Common myeloid progenitor, CD34-positive (primary cell): ENCODE measurements at regions not wholly inside any gene's neighbourhood (a gene's known extent, or its start where the extent isn't known, plus 50 kb on each side); places are given as distances from the start of the nearest gene placed in this dataset.

ENCODE experiments used
- CTCF ChIA-PET: fragments of 350-600 bp; sonication (Branson Sonifier 250); formaldehyde crosslinking; loops from one replicate; lab custom pipeline; 2021; ENCODE audit warnings: antibody characterized with exemption; lab: Charles Lee
- POLR2A ChIA-PET: fragments of 350-600 bp; sonication (Branson Sonifier 250); formaldehyde crosslinking; loops from one replicate; lab custom pipeline; 2021; ENCODE audit warnings: antibody characterized with exemption; lab: Charles Lee
- DNase-seq, 3 donors: peaks; one replicate each; pipeline versions ENCODE4 v3.0.0 to v3.0.0-alpha.2; 2013
- H3K27ac ChIP-seq, 2 experiments: 1 replicate in 1 of 2; 2 replicates in 1 of 2; pipeline ENCODE4 v1.7.0; 2013; ENCODE audit warnings: inconsistent platforms in 2 of 2, low read length in 2 of 2, mild to moderate bottlenecking in 2 of 2, low read depth in 1 of 2, moderate library complexity in 1 of 2; ENCODE audit not compliant: severe bottlenecking in 2 of 2, insufficient read depth in 1 of 2, poor library complexity in 1 of 2
- H3K27me3 ChIP-seq, 5 experiments: replicated peaks in 2 of 5; 1 replicate in 3 of 5; 2 replicates in 2 of 5; pipeline versions ENCODE4 v1.6.1 to v1.7.0; 2013; ENCODE audit warnings: low read length in 4 of 5, mild to moderate bottlenecking in 2 of 5, moderate library complexity in 2 of 5, inconsistent platforms in 1 of 5; ENCODE audit not compliant: insufficient read depth in 5 of 5, control insufficient read depth in 4 of 5
- H3K36me3 ChIP-seq, 4 experiments: 1 replicate in 2 of 4; 2 replicates in 2 of 4; pipeline versions ENCODE4 v1.6.1 to v1.7.0; 2013; ENCODE audit warnings: low read length in 3 of 4, control low read depth in 1 of 4, mild to moderate bottlenecking in 1 of 4; ENCODE audit not compliant: control insufficient read depth in 4 of 4, insufficient read depth in 4 of 4
- H3K4me1 ChIP-seq, 4 experiments: 1 replicate in 3 of 4; 2 replicates in 1 of 4; pipeline versions ENCODE4 v1.6.1 to v1.7.1; 2013; ENCODE audit warnings: low read length in 3 of 4, mild to moderate bottlenecking in 3 of 4, control low read depth in 1 of 4, inconsistent platforms in 1 of 4, moderate library complexity in 1 of 4; ENCODE audit not compliant: control insufficient read depth in 4 of 4, insufficient read depth in 4 of 4; ENCODE audit errors: control extremely low read depth in 1 of 4
- H3K4me3 ChIP-seq, 7 experiments: 1 replicate in 4 of 7; 2 replicates in 3 of 7; pipeline versions ENCODE4 v1.5.1 to v1.7.0; 2013; ENCODE audit warnings: mild to moderate bottlenecking in 7 of 7, low read length in 6 of 7, moderate library complexity in 6 of 7, inconsistent platforms in 2 of 7, low read depth in 2 of 7, control low read depth in 1 of 7; ENCODE audit not compliant: insufficient read depth in 4 of 7, control insufficient read depth in 1 of 7; ENCODE audit errors: extremely low read depth in 1 of 7
- H3K9me3 ChIP-seq, 5 experiments: 1 replicate in 4 of 5; 2 replicates in 1 of 5; pipeline versions ENCODE4 v1.6.1 to v1.7.1; 2013; ENCODE audit warnings: low read length in 4 of 5, mild to moderate bottlenecking in 2 of 5, inconsistent platforms in 1 of 5, low read depth in 1 of 5, moderate library complexity in 1 of 5; ENCODE audit not compliant: control insufficient read depth in 4 of 5, insufficient read depth in 2 of 5; ENCODE audit errors: control extremely low read depth in 1 of 5
- WGBS: methylation state at CpG from one replicate; pipeline ENCODE4 v1.1.5; 2013; ENCODE audit not compliant: insufficient coverage; 5-methylcytosine and 5-hydroxymethylcytosine counted together

DNA sequence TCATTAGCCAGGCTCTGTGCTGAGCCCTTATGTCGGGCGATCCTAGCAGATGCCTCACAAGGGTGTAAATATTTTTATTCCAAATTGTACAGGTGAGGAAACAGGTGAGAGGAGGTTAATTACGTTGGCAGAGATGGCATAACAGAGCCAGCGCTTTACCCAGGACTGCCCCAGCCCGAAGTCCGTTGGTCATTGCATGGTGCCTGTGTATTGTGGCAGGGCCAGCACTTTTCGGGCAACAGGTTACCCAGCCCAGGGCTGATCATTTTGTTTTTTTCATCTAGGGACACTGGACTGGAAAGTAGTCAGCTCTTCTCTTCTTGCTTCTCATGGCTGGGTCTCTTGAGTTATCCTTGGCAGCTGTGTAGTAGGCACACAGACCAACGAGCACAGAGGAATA, 202.2 kb upstream of the NAV2 start:
- H3K36me3 ChIP-seq, result no peaks in the 10 kb centered on the region
- H3K4me1 ChIP-seq, result no peaks in the 10 kb centered on the region
- ChIA-PET CTCF (no interaction called here), POLR2A (no interaction called here)
- H3K27ac ChIP-seq, result no peak overlapping the region
- peaks cover 3 to 36% (median 7%) of the 10 kb centered on the region in 5 experiments for H3K27me3 ChIP-seq
- no peak overlapping the region for H3K4me3 ChIP-seq
- WGBS, result 80% methylated on average over 5 of the region's 8 CpGs
- H3K9me3 ChIP-seq, result no peaks in the 10 kb centered on the region
- no peak for DNase-seq

- H3K4me3 ChIP-seq, result no peak overlapping the region
- no peak for DNase-seq
- H3K4me1 ChIP-seq, result no peaks in the 10 kb centered on the region
- 92% methylated on average over 5 of the region's 6 CpGs for WGBS
- CTCF ChIA-PET, result no interaction called here
- POLR2A ChIA-PET, result no interaction called here
- peaks cover 3 to 36% (median 7%) of the 10 kb centered on the region in 5 experiments for H3K27me3 ChIP-seq
- no peaks in the 10 kb centered on the region for H3K36me3 ChIP-seq
- no peaks in the 10 kb centered on the region for H3K9me3 ChIP-seq
- no peak overlapping the region for H3K27ac ChIP-seq
These were observed 203.4 kb upstream of the NAV2 start for GRCh38 chr11:19509215-19509614.

DNA sequence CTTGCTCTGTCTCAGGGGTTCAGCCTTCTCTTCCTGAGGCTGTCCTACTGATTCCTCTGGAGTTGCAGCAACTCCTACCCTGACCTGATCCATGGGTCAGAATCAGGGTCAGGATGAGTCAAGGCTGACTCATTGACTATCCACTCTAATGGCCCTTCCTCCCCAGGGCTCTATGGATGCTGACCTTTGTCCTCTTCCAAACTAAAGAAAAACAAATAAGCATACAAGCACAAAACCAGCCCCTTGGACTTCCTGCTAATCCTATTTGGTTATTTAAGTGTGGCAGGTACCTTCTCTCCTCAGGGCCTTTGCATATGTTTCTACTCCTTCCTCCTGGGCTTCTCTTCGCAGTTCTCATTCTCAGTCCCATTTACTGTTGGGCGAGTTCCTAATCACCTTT, 204.5 kb upstream of the NAV2 start:
- Histone ChIP-seq H3K27me3 (peaks cover 3 to 36% (median 7%) of the 10 kb centered on the region in 5 experiments), H3K4me3 (no peak overlapping the region), H3K4me1 (no peaks in the 10 kb centered on the region), H3K27ac (no peak overlapping the region), H3K9me3 (no peaks in the 10 kb centered on the region), H3K36me3 (no peaks in the 10 kb centered on the region)
- 60% methylated on average over 1 of the region's 2 CpGs for WGBS
- POLR2A ChIA-PET, result no interaction called here
- DNase-seq, result no peak
- CTCF ChIA-PET, result no interaction called here

DNA sequence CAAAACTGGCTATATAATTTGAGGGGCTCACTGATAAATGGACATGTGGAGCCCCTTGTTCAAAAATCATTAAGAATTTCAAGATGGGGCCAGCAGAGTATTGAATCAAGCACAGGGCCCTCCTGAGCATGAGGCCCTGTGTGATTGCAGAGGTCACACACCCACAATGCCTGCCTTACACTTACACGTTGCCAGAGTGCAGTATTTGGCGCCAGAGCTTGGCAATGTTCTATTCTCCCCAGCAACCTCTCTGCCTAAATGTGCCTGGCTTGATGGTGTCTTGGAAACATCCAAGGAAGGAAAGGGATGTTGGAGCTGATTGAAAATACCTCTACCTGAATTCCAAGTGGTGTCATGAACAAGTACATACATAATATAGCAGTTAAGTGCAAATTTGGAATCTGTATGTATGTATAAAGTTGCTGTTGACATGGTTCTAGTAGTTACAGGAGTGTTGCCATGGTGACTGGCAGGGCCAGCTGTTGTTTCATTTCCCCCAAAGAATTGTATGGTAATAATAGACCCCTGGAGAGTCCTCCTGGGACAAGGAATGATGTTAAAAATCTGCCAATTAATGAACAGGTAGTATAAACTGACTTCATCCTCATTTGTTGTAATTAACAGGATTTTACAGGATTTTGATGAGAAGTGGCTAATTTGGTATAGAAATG, 205.7 kb upstream of the NAV2 start:
- H3K36me3 ChIP-seq, result no peaks in the 10 kb centered on the region
- H3K27ac ChIP-seq, result no peak overlapping the region
- H3K4me3 ChIP-seq, result no peak overlapping the region
- H3K27me3 ChIP-seq, result peaks cover 3 to 32% (median 6%) of the 10 kb centered on the region in 5 experiments
- no peaks in the 10 kb centered on the region for H3K9me3 ChIP-seq
- 93% methylated on average over 2 of the region's 2 CpGs for WGBS
- DNase-seq, result no peak
- POLR2A ChIA-PET, result no interaction called here
- no peaks in the 10 kb centered on the region for H3K4me1 ChIP-seq
- CTCF ChIA-PET, result no interaction called here

DNA sequence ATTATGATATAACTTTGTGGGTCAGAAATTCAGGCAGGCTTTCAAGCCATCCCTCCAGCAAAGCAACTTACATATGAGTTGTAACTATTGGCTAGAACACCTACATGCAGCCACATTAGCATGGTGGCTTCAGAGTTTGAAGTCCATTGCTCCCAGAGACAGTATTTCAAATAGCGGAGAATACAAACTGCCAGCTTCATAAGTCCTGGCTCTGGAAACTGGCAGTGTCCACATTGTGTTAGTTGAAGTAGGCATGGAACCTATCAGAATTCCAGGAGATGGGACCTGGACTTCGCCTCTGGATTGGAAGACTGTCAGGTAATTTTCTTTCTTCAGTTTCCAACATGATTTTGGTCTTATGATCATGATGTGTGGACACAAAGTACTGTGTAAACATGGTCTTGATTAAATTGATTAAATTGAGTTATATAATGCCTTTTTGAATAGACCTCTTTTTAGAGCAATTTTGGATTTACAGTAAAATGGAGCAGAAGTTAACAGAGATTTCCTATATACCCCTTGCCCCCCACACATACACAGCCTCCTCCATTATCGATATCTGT, 209.9 kb upstream of the NAV2 start:
- no peak for DNase-seq
- peaks cover 0 to 4% (median 2%) of the 10 kb centered on the region in 5 experiments for H3K27me3 ChIP-seq
- no peaks in the 10 kb centered on the region for H3K4me1 ChIP-seq
- H3K27ac ChIP-seq, result no peak overlapping the region
- 100% methylated on average over 1 of the region's 3 CpGs for WGBS
- no peaks in the 10 kb centered on the region for H3K36me3 ChIP-seq
- ChIA-PET POLR2A (no interaction called here), CTCF (no interaction called here)
- H3K4me3 ChIP-seq, result no peak overlapping the region
- H3K9me3 ChIP-seq, result no peaks in the 10 kb centered on the region

- Histone ChIP-seq H3K4me1 (no peaks in the 10 kb centered on the region), H3K9me3 (no peaks in the 10 kb centered on the region), H3K4me3 (no peak overlapping the region), H3K27me3 (peaks cover 0 to 4% (median 0%) of the 10 kb centered on the region in 5 experiments), H3K27ac (no peak overlapping the region), H3K36me3 (no peaks in the 10 kb centered on the region)
- ChIA-PET POLR2A (no interaction called here), CTCF (interaction anchor here (1.5 kb wide), 1 partner anchor 19 kb away, joined by 3 read pairs; no protein-coding TSS in a partner anchor)
- 94% methylated on average over 7 of the region's 7 CpGs for WGBS
- no peak for DNase-seq
These were observed 211.0 kb upstream of the NAV2 start for GRCh38 chr11:19501631-19502030.

GRCh38 chr11:19499999-19500398, 212.6 kb upstream of the NAV2 start:
- CTCF ChIA-PET, result no interaction called here
- no peak overlapping the region for H3K27ac ChIP-seq
- no peak overlapping the region for H3K4me3 ChIP-seq
- H3K27me3 ChIP-seq, result peaks cover 0 to 2% (median 0%) of the 10 kb centered on the region in 5 experiments
- WGBS, result 100% methylated on average over 2 of the region's 3 CpGs
- no peaks in the 10 kb centered on the region for H3K4me1 ChIP-seq
- H3K36me3 ChIP-seq, result no peaks in the 10 kb centered on the region
- peaks cover 0 to 5% (median 0%) of the 10 kb centered on the region in 5 experiments for H3K9me3 ChIP-seq
- POLR2A ChIA-PET, result interaction anchor here (1.0 kb wide), 1 partner anchor 9 kb away, joined by 3 read pairs; no protein-coding TSS in a partner anchor
- DNase-seq, result no peak
